CD4-positive, alpha-beta T cell (primary cell): ENCODE measurements at regions not wholly inside any gene's neighbourhood (a gene's known extent, or its start where the extent isn't known, plus 50 kb on each side); places are given as distances from the start of the nearest gene placed in this dataset.

ENCODE experiments used
- ATAC-seq: fragments of 200-7000 bp; cut with Tn5 transposase; one replicate; pipeline ENCODE4 v1.10.0; 2022; ENCODE audit warnings: mild to moderate bottlenecking; ENCODE audit not compliant: poor library complexity
- CTCF ChIA-PET: fragments of 350-600 bp; sonication (Branson Sonifier 250); formaldehyde crosslinking; loops from one replicate; lab custom pipeline; 2021; ENCODE audit warnings: antibody characterized with exemption, inconsistent platforms; lab: Charles Lee
- POLR2A ChIA-PET: fragments of 350-600 bp; sonication (Branson Sonifier 250); formaldehyde crosslinking; loops from one replicate; lab custom pipeline; 2021; ENCODE audit warnings: antibody characterized with exemption, inconsistent platforms; lab: Charles Lee
- DNase-seq, 14 experiments: peaks; one replicate each; pipeline ENCODE4 v3.0.0-alpha.2; 2013 to 2020; ENCODE audit warnings: mixed read lengths in 2 of 14
- H3K27ac ChIP-seq, 2 donors: one replicate each; pipeline versions ENCODE4 v1.5.1 to v1.7.0; 2013; ENCODE audit warnings: low read length in 2 of 2, low read depth in 1 of 2, mild to moderate bottlenecking in 1 of 2
- H3K27me3 ChIP-seq, 2 experiments: 1 replicate in 1 of 2; 2 replicates in 1 of 2; pipeline versions ENCODE4 v1.6.1 to v1.7.0; 2013; ENCODE audit warnings: low read length in 2 of 2, control low read depth in 1 of 2, mild to moderate bottlenecking in 1 of 2, moderate library complexity in 1 of 2; ENCODE audit not compliant: insufficient read depth in 2 of 2, control insufficient read depth in 1 of 2
- H3K36me3 ChIP-seq: one replicate; pipeline ENCODE4 v1.6.1; 2013; ENCODE audit warnings: low read length, control low read depth; ENCODE audit not compliant: insufficient read depth
- H3K4me1 ChIP-seq: one replicate; pipeline ENCODE4 v1.6.1; 2013; ENCODE audit warnings: low read length, control low read depth; ENCODE audit not compliant: insufficient read depth
- H3K4me3 ChIP-seq: one replicate; pipeline ENCODE4 v1.5.1; 2013; ENCODE audit warnings: mild to moderate bottlenecking, low read length, moderate library complexity
- H3K9me3 ChIP-seq, 2 experiments: 1 replicate in 1 of 2; 2 replicates in 1 of 2; pipeline versions ENCODE4 v1.6.1 to v1.7.0; 2013; ENCODE audit warnings: low read length in 2 of 2, mild to moderate bottlenecking in 2 of 2, control low read depth in 1 of 2, moderate library complexity in 1 of 2; ENCODE audit not compliant: control insufficient read depth in 1 of 2, insufficient read depth in 1 of 2
- H3K27ac Mint-ChIP-seq: one replicate; pipeline ENCODE4 v1.8.0; 2020; ENCODE audit warnings: mixed read lengths
- H3K27me3 Mint-ChIP-seq: one replicate; pipeline ENCODE4 v1.8.0; 2021; ENCODE audit warnings: mixed read lengths
- H3K36me3 Mint-ChIP-seq: one replicate; pipeline ENCODE4 v1.8.0; 2021; ENCODE audit warnings: low read depth, mixed read lengths
- H3K4me1 Mint-ChIP-seq: one replicate; pipeline ENCODE4 v1.8.0; 2021; ENCODE audit warnings: low read depth, mixed read lengths
- H3K4me3 Mint-ChIP-seq: one replicate; pipeline ENCODE4 v1.8.0; 2020; ENCODE audit warnings: mild to moderate bottlenecking, mixed read lengths
- H3K9me3 Mint-ChIP-seq: one replicate; pipeline ENCODE4 v1.8.0; 2020; ENCODE audit warnings: mixed read lengths
- CTCF ChIP-seq: fragments of 200-600 bp; IDR thresholded peaks from one replicate; pipeline ENCODE4 v1.8.0; 2022; ENCODE audit warnings: antibody characterized with exemption, mild to moderate bottlenecking
- intact Hi-C, 2 experiments: fragments of 100-400 bp; cut with DNase I in 1 of 2; cut with micrococcal nuclease in 1 of 2; formaldehyde crosslinking; loops; one replicate each; pipeline versions ENCODE4 v1.15.1 to v1.9.0; 2023 to 2025; cut with DNase I, micrococcal nuclease

- ChIA-PET POLR2A (no interaction called here), CTCF (no interaction called here)
- DNase-seq: no peak
Measured at GRCh38 chr10:35912615-35913569, 270.8 kb upstream of the FZD8 start.

GRCh38 chr10:35911954-35912353 lies 269.9 kb upstream of the FZD8 start:
- Mint-ChIP-seq H3K36me3 (no peaks in the 10 kb centered on the region), H3K27ac (no peak overlapping the region), H3K4me1 (no peaks in the 10 kb centered on the region), H3K9me3 (peaks cover 4% of the 10 kb centered on the region), H3K27me3 (peaks cover 8% of the 10 kb centered on the region), H3K4me3 (no peak overlapping the region)
- DNase-seq: no peak
- H3K9me3 ChIP-seq: no peaks in the 10 kb centered on the region
- ATAC-seq: no peak
- H3K27ac ChIP-seq: no peak overlapping the region
- H3K36me3 ChIP-seq: no peaks in the 10 kb centered on the region
- no peaks in the 10 kb centered on the region for H3K4me1 ChIP-seq
- intact Hi-C loops: no loop called here
- H3K4me3 ChIP-seq: no peak overlapping the region
- ChIA-PET POLR2A (no interaction called here), CTCF (no interaction called here)
- no peaks in the 10 kb centered on the region for H3K27me3 ChIP-seq
- TF ChIP-seq CTCF: no peak

More at GRCh38 chr10:35912615-35913569, 270.8 kb upstream of the FZD8 start:
- Mint-ChIP-seq H3K27me3 (peaks cover 8% of the 10 kb centered on the region), H3K9me3 (peaks cover 4% of the 10 kb centered on the region), H3K4me1 (no peaks in the 10 kb centered on the region), H3K36me3 (no peaks in the 10 kb centered on the region), H3K27ac (no peak overlapping the region), H3K4me3 (no peak overlapping the region)
- Histone ChIP-seq H3K27me3 (no peaks in the 10 kb centered on the region), H3K4me1 (no peaks in the 10 kb centered on the region), H3K36me3 (no peaks in the 10 kb centered on the region), H3K4me3 (no peak overlapping the region), H3K9me3 (no peaks in the 10 kb centered on the region), H3K27ac (no peak overlapping the region)
- ATAC-seq: no peak
- intact Hi-C loops: no loop called here
- no peak for TF ChIP-seq CTCF

GRCh38 chr10:35911233-35911632 lies 269.1 kb upstream of the FZD8 start:
- no peak overlapping the region for H3K27ac Mint-ChIP-seq
- ATAC-seq: no peak
- no peaks in the 10 kb centered on the region for H3K4me1 Mint-ChIP-seq
- Histone ChIP-seq H3K27ac (no peak overlapping the region), H3K4me3 (no peak overlapping the region), H3K9me3 (no peaks in the 10 kb centered on the region), H3K27me3 (no peaks in the 10 kb centered on the region), H3K4me1 (no peaks in the 10 kb centered on the region), H3K36me3 (no peaks in the 10 kb centered on the region)
- ChIA-PET POLR2A (no interaction called here), CTCF (no interaction called here)
- intact Hi-C loops: no loop called here
- DNase-seq: no peak
- H3K9me3 Mint-ChIP-seq: peaks cover 3% of the 10 kb centered on the region
- peaks cover 3% of the 10 kb centered on the region for H3K27me3 Mint-ChIP-seq
- no peak overlapping the region for H3K4me3 Mint-ChIP-seq
- TF ChIP-seq CTCF: no peak
- no peaks in the 10 kb centered on the region for H3K36me3 Mint-ChIP-seq
